ENCODE measurements at regions not wholly inside any gene's neighbourhood (a gene's known extent, or its start where the extent isn't known, plus 50 kb on each side); places are given as distances from the start of the nearest gene placed in this dataset.

DNA sequence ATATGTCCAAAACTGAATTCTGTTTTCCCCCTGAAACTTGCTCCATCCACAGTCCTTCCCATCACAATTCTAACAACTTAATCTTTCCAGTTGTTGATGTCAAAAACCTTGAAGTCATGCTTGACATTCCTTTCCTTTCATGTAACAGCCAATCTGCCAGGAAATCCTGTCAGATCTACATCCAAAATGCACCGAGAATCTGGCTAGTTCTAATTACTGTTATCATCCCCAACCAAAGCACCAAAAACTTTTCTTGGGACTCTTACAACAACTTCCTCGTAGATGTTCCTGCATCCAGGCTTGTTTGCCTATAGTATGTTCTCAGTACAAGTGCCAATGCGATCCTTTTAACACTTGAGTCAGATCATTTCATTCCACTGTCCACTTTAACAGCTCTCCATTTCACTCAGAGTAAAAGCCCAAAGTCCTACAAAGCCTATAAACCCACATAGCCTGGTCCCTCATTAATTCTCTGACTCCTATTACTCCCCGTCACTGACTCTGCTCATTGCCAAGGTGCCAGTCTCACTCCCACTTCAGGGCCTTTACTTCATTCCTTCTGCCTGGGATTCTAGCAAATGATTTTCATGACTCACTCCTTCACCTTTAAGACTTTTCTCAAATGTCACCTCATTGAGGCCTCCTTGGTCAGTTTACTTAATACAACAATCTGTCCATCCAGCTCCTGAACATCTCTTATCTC is 493.2 kb upstream of the NFIA start:
- TF ChIP-seq, protein P1, sequence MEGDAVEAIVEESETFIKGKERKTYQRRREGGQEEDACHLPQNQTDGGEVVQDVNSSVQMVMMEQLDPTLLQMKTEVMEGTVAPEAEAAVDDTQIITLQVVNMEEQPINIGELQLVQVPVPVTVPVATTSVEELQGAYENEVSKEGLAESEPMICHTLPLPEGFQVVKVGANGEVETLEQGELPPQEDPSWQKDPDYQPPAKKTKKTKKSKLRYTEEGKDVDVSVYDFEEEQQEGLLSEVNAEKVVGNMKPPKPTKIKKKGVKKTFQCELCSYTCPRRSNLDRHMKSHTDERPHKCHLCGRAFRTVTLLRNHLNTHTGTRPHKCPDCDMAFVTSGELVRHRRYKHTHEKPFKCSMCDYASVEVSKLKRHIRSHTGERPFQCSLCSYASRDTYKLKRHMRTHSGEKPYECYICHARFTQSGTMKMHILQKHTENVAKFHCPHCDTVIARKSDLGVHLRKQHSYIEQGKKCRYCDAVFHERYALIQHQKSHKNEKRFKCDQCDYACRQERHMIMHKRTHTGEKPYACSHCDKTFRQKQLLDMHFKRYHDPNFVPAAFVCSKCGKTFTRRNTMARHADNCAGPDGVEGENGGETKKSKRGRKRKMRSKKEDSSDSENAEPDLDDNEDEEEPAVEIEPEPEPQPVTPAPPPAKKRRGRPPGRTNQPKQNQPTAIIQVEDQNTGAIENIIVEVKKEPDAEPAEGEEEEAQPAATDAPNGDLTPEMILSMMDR (IDR thresholded peaks at IDR 0.05; ENCODE audit: control insufficient read depth, extremely low read depth, insufficient read depth) = no peak
- no peak for DNase-seq (ENCODE audit: low read depth)
- H3K4me3 ChIP-seq (ENCODE audit: low read depth, low read length) = no peak overlapping the region

DNA sequence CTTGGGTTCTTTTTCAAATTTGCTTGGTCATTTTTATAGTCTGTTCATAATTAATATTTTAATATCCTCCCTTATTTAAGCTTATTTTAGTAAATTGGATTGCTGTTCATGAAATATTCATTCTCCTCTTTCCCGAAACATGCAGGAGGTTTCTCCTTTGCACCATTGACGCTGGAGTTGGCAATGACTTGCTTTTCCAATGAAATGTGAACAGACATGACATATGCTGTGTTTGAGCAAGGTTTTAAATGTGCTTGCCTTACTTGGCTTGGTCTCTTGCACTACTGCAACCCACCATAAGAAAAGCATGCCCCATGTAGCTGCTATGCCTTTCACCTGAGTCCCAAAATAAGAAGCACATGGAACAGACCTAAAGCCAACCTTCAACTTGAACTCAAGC is 498.0 kb upstream of the NFIA start:
- no peak for DNase-seq (ENCODE audit: low read depth)

DNA sequence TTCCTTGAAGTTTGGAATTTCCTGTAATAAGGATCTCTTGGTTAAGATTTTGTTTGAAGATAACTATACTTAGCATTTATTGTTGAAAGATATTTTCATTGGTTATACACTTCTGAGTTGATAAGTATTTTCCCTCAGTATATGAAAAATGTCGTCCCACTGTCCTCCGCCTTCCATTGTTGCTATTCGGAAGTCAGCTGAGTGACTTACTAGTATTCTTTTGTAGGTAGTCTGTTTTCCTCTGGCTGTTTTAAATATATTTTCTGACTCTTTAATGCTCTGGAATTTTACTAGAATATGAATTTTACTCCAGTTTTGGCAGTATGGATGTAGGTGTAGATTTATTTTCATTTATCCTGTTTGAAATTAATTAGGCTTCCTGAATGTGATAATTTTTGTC is 498.7 kb upstream of the NFIA start:
- DNase-seq (ENCODE audit: low read depth) = no peak
- TF ChIP-seq, protein P1 (IDR thresholded peaks at IDR 0.05; ENCODE audit: control insufficient read depth, extremely low read depth, insufficient read depth) = no peak
- H3K4me3 ChIP-seq (ENCODE audit: low read depth, low read length) = no peak overlapping the region

More for the DNA sequence above, 498.0 kb upstream of the NFIA start:
- H3K4me3 ChIP-seq (ENCODE audit: low read depth, low read length) = no peak overlapping the region
- TF ChIP-seq, protein P1 (IDR thresholded peaks at IDR 0.05; ENCODE audit: control insufficient read depth, extremely low read depth, insufficient read depth) = no peak

DNA sequence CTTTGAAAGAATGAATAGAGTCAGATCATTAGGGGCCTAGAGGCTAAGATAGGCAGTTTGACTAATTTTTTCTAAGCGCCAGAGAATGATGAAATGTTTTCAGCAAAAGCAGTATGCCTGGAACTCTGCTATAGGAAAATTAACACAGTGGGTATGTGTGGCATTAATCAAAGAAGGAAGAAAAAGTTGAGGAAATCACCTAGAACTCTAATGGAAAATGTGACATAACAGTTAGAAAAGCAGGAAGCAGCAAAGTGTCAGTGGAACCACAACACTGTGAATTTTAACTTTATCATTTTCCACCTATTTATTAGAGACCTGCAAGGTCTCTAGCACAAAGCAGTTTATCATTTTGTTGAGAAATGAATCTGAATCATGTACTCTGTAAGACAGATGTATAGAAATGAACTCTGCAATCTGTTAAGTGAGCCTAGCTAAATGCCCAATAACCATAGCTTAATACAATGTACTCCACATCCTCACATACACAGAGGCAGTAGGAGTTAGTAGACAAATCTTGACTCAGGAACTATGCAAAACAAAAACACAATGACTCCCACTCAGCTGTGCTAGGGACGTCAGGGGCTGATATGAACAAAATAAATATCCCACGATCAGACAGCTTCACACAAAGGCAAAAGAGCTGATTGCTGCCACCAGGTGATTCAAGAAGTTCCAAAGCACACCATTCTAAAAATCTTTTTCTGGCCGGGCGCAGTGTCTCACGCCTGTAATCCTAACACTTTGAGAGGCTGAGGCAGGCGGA is 500.7 kb upstream of the NFIA start:
- H3K4me3 ChIP-seq (ENCODE audit: low read depth, low read length) = no peak overlapping the region
- TF ChIP-seq, protein P1 (IDR thresholded peaks at IDR 0.05; ENCODE audit: control insufficient read depth, extremely low read depth, insufficient read depth) = no peak
- DNase-seq (ENCODE audit: low read depth) = no peak

DNA sequence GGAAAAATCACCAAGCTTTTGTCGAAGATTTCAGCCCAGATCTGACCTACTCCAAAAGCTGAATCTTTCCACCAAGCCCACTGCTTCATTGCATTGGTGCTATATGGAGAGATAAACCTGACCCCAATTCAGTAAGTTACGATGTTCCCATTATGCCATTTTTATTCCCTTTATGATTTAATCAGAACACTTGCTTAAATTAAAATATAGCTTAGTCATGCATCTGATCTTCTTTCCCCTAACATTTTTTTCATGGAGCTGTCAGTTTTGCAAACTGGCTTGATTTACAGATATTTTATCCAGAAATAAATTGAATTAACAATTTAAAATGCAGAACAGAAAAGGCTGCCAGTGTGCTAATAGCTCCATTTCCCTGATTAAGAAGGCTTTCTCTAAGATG is 503.5 kb upstream of the C1orf87 start:
- TF ChIP-seq, protein P1 (IDR thresholded peaks at IDR 0.05; ENCODE audit: control insufficient read depth, extremely low read depth, insufficient read depth) = no peak
- no peak overlapping the region for H3K4me3 ChIP-seq (ENCODE audit: low read depth, low read length)
- no peak for DNase-seq (ENCODE audit: low read depth)

DNA sequence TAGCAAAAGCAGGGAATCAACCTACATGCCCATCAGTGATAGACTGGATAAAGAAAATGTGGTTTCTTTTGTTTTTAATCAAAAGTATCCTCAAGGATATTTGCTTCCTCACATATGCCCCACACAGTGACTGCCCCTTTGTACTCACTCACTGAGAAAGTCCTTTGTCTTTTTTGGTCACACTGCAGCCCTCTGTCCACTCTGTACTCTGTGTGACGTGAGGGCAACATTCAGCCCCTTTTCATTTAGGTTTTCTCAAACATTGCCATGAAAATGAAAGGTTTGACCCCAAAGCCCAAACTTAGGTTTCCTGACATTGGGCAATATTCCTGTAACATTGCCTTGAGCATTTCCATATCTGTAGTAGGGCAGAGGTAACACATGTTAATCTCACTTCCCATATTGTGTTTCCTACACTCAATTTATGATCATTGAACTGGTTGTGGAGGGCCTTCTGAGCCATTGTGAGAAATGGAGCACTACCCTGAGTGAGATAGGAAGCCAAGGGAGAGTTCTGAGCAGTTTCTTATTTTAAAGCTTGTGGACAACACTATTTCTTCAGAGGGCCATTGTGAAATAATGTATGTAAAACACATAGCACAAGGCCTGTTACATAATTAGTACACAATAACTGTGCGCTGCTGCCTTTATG is 501.9 kb upstream of the C1orf87 start:
- H3K4me3 ChIP-seq (ENCODE audit: low read depth, low read length) = no peak overlapping the region
- TF ChIP-seq, protein P1 (IDR thresholded peaks at IDR 0.05; ENCODE audit: control insufficient read depth, extremely low read depth, insufficient read depth) = no peak
- no peak for DNase-seq (ENCODE audit: low read depth)
